OCI-LY3 (cell line): ENCODE measurements at regions not wholly inside any gene's neighbourhood (a gene's known extent, or its start where the extent isn't known, plus 50 kb on each side); places are given as distances from the start of the nearest gene placed in this dataset.

Experiments
- CTCF ChIP-seq: fragments of 200-600, 300-600 bp; sonication (generic); IDR thresholded peaks from 2 replicates; pipeline ENCODE4 v1.5.1; 2014; ENCODE audit warnings: antibody characterized with exemption, low read length, low read depth
- EZH2phosphoT487 ChIP-seq: fragments of 200-600 bp; shearing (Covaris generic); IDR thresholded peaks from 2 replicates; pipeline ENCODE4 v1.6.1; 2018; ENCODE audit warnings: antibody characterized with exemption, mixed run types, low read depth

- TF ChIP-seq CTCF, result no peak
- TF ChIP-seq EZH2phosphoT487, result no peak
Measured at GRCh38 chr1:208988811-208989222, 594.7 kb upstream of the CAMK1G start.
